HG03378 (cell line): ENCODE measurements at regions not wholly inside any gene's neighbourhood (a gene's known extent, or its start where the extent isn't known, plus 50 kb on each side); places are given as distances from the start of the nearest gene placed in this dataset.
A peak's percentile ranks its signal among the peaks of the same experiment; 100 is the strongest.
"Not testable (repeated sequence)": the region's sequence is repeated elsewhere in the genome, so short reads cannot be mapped to it uniquely, and the experiment has no call there.

ENCODE experiments used
- ATAC-seq: cut with Tn5 transposase; IDR thresholded peaks from one replicate; pipeline ENCODE4 v1.9.1; 2021; ENCODE audit warnings: mild to moderate bottlenecking, moderate library complexity; ENCODE audit not compliant: unreplicated experiment

DNA sequence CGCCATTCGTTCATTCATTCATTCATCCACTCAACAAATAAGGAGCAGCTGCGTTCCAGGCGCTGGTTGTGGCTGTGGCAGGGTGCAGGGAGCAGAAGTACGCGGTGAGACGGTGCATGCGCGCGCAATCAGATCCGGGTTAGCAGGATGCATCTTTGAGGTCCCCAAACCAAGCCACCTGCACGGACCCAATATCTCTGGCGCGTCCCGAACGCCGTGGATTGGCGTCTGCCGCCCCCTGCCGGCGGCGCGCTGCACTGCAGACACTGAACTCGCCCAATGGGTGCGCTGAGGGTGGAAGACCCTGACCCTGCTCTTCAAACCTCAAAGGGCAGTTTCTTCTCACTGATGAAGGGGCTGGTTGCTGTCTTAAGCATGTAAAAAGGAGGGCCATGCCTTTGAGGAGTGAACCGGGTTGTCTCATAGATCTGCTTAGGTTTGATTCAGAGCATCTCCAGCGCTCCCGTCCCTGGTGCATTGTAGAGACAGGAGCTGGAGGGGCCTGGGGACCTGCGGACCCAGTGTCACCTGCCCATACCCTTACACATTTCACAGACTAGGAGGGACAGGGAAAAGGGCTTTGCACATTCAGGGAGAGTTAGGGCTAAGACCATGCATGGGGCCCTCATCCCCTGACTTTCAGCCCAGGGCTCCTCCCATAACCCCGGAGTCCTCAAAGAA lies 102.5 kb downstream of the RAMP3 start:
- peak; percentile 46 for ATAC-seq

DNA sequence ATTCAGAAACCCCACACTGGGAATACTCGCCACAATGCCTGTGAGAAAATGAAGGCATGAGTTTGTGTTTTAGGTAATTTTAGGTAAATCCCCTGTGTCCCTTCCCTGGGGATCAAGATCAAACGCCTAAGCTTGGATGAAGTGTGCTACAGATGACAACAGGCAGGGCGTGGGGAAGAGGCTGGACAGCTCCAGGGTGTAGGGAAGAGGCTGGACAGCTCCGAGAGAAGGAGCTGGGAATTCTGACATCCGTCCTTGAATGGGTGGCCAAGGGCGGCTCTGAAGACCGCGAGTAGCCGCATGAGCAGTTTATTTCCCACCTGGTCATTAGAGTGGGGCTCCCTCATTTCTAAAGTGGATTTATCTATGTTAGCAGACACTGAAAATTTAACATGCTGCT lies 109.7 kb downstream of the RAMP3 start:
- no peak for ATAC-seq

DNA sequence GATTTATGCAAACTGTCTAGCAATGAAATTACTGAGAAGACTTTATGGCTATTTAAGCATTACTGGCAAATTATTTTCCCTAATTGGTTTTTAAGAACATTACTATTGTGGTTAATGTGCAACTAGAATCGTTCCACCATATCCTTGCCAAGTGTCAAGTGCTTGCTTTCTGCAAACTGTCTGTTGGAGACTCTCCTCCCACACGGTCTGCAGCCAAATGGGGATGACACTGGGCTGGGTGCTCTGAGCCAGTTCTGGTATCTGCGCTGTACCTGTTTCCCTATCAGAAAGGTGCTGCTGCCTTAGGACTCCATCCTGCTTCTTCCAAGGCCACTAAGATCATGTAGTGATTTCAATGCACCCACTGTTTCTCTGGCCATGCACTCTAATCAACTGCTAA lies 110.4 kb downstream of the RAMP3 start:
- no peak for ATAC-seq

DNA sequence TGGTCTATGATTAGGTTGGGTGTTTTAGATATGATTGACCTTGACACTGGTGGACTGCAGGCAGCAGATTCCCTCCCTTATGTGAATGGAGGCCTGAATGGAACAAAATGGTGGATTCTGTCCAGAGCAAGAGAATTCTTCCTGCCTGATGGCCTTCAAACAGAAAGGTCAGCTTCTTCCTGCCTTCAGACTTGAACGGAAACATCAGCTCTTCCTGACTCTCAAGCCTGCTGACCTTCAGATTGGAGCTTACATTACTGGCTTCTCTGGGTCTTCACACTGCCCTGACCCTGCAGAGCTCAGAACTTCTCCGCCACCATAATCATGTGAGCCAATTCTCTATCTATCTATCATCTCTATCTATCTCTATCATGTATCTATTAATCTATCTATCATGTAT lies 111.6 kb downstream of the RAMP3 start:
- ATAC-seq: no peak

DNA sequence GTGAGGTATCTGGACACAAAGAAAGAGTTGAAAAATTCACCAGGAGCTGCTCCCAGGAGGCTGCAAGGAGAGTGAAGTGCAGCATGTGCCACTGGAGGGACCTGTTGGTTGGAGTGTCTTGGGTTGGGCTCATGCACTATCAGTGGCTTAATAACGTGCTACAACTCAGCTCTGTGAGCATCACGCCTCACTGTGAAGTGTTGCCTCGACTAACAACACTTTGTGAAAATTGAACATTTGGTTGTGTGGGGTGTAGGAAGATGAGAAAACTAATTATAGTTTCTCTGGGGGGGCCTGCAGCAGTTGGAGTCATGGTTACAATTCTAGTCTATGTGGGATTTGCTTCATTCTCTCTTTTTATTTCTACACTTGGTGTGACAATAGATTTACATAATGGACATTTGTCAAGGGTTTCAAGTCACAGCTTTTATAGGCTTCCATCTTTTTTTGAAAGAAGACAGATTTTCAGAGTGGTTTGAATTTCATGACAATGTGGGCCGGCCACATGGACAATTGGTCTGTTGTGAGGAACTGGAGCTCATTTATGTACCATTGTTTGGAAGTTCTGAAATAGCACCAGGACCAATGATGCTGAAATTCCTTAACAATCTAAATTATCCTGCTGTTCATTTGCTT lies 121.3 kb downstream of the RAMP3 start:
- no peak for ATAC-seq

- ATAC-seq: not testable (repeated sequence)
These were observed 132.0 kb downstream of the RAMP3 start for GRCh38 chr7:45289611-45290010.

- no peak for ATAC-seq
These were observed 133.3 kb downstream of the RAMP3 start for GRCh38 chr7:45290880-45291279.

DNA sequence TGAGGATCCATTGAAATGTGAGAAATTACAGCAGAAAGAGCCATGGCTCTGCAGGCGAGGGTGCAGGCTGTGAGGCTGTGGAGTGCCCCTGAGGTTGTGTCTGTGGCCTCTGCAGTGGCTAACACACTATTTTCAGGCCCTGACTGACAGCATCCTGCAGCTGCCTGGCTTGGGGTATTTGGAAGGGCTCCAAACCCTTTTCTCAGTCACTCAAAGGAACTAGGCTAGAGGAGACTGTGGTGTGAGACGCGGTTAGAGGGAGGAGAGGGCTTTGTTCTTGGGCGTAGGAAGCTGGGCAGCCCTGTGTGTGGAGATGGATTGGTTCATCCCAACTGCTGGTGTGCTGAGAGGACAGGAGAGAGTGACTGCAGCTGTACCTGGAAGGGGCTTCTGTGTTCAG lies 134.9 kb downstream of the RAMP3 start:
- no peak for ATAC-seq

- no peak for ATAC-seq
These were observed 135.8 kb downstream of the RAMP3 start for GRCh38 chr7:45293295-45293942.

GRCh38 chr7:45294559-45294958 lies 137.0 kb downstream of the RAMP3 start:
- ATAC-seq: no peak

GRCh38 chr7:45295222-45295621 lies 137.6 kb downstream of the RAMP3 start:
- ATAC-seq: no peak

DNA sequence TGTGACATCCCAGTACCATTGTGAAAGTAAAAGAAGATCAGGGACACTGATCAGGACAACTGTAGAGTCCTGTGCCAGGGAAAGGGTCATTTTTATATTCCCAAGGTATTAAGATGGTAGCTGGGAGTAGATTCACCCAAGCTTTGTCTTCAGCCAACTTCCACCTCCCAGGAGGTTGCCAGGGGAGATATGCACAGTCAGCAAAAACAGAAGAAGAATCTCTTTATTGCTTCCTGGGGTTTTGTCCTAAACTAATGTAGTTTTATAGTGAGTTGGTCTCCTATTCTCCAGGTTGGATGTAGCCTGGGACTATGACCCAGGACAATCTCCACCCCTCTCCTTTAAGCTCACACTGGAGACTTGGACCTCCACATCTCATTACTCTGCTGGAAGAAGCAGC lies 139.2 kb downstream of the RAMP3 start:
- ATAC-seq: no peak

DNA sequence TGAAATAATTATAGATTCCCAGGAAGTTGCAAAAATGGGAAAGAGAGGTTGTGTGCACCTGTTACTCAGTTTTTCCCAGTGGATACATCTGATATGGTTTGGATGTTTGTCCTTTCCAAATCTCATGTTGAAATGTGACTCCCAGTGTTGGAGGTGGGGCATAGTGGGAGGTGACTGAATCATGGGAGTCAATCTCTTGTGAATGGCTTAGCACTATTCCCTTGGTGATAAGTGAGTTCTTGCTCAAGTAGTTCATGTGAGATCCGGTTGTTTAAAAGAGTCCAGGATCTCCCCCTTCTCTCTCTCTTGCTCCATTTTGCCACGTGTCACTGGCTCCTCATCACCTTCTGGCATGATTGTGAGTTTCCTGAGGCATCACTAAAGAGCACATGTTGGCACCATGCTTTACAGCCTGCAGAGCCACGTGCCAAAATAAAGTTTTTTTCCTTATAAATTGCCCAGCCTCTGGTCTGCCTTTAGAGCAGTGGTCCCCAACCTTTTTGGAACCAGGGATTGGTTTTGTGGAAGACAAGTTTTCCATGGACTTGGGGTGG lies 149.2 kb downstream of the RAMP3 start:
- ATAC-seq: no peak

- ATAC-seq: no peak
These were observed 154.0 kb downstream of the RAMP3 start for GRCh38 chr7:45311597-45311996.

GRCh38 chr7:45315512-45315911 lies 157.9 kb downstream of the RAMP3 start:
- not testable (repeated sequence) for ATAC-seq

GRCh38 chr7:45324683-45325237 lies 167.2 kb downstream of the RAMP3 start:
- ATAC-seq: no peak

DNA sequence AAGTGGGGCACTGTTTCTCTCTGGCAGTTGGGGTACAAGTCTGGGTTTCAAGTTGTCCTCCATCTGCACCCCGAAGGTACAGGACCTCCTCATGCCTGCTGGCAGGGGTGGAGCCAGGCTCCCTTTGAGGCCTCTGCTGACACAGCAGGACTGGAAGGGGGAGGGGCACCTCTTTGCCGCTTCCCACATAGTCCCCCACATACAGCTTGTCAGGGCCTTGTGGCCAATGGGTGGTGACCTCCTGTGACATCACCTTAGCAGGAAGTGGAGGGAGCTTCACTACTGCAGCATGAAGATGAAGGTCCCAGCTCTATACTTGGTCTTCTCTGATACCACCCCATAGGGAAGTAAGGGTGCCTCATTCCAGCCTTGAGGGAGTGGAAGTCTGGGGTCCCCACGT lies 167.8 kb downstream of the RAMP3 start:
- ATAC-seq: no peak

GRCh38 chr7:45328403-45328981 lies 170.9 kb downstream of the RAMP3 start:
- no peak for ATAC-seq

GRCh38 chr7:45331563-45331962 lies 174.0 kb downstream of the RAMP3 start:
- ATAC-seq: no peak

DNA sequence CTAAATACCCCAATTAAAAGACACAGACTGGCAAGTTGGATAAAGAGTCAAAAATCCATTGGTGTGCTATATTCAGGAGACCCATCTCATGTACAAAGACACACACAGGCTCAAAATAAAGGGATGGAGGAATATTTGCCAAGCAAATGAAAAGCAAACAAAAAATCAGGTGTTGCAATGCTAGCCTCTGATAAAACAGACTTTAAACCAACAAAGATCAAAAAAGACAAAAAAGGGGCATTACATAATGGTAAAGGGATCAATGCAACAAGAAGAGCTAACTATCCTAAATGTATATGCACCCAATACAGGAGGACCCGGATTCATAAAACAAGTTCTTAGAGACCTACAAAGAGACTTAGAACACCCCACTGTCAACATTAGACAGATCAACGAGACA lies 177.4 kb downstream of the RAMP3 start:
- not testable (repeated sequence) for ATAC-seq

GRCh38 chr7:45342236-45342635 lies 184.6 kb downstream of the RAMP3 start:
- ATAC-seq: no peak
